HG02798 (cell line): ENCODE measurements at regions not wholly inside any gene's neighbourhood (a gene's known extent, or its start where the extent isn't known, plus 50 kb on each side); places are given as distances from the start of the nearest gene placed in this dataset.
A peak's percentile ranks its signal among the peaks of the same experiment; 100 is the strongest.
"Not testable (repeated sequence)": the region's sequence is repeated elsewhere in the genome, so short reads cannot be mapped to it uniquely, and the experiment has no call there.

Source experiments
- ATAC-seq: cut with Tn5 transposase; IDR thresholded peaks from one replicate; pipeline ENCODE4 v1.9.1; 2021; ENCODE audit warnings: mild to moderate bottlenecking; ENCODE audit not compliant: unreplicated experiment, poor library complexity

DNA sequence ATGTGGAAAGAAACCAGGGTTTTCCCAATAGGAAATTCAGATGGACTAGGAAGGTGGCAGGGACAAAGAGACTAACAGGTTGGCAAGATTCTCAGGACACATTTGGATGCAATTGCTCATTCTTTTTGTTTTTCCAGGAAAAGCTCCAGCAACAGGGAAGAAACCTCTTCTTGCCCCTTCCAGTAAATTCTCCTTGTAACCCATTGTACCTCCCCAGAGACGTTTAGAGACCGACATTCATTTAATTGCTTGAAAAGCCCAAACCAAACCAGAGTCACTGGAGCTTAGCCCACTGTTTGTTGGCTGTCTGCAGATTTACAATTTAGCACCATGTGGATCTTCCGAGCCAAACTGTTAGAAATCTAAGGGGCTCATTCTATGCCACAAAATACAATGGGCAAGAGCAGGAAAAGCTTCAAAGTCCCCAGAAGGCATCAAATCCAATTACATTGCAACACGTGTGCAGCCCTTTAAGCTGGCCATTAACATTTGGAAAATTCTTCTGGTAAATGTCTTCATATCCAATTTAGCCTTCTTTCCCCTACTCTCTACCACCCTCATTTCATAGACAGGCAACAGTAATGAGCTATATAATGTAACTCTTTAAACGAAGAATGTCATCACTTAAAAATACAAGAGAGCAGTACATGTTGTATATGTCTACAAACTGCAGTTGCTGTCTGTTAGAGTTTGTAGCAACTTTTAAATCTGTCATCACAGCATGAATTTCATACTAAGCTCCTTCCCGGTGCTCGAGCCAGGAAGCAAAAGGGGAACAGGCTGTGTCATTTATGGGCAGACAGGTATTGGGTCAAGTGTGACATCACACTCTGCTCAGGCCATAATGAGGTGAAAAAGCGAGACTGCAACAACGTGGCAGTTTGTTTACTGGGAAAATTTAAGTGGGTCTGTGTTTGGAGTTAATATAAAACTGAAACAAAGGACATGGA is 235.6 kb upstream of the HNRNPA3 start:
- ATAC-seq: no peak

DNA sequence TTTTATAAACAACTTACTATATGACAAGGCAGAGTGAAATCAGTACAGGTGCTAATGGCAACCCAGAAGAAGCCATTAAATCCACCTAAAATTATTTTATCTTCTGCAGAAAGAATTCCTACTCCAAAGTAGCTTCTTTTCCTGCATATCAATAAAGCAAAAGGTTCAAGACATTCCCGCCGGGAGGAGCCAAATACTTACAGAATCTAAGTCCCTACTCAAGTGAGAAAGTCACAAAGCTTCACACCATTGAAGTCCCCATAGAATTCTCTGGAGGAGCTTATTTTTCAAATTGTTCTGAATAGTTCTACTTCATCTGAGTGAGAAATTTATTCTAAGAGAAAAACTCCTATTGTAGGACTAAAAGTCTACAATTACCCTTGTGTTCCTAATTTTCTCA is 233.7 kb upstream of the HNRNPA3 start:
- ATAC-seq: no peak

DNA sequence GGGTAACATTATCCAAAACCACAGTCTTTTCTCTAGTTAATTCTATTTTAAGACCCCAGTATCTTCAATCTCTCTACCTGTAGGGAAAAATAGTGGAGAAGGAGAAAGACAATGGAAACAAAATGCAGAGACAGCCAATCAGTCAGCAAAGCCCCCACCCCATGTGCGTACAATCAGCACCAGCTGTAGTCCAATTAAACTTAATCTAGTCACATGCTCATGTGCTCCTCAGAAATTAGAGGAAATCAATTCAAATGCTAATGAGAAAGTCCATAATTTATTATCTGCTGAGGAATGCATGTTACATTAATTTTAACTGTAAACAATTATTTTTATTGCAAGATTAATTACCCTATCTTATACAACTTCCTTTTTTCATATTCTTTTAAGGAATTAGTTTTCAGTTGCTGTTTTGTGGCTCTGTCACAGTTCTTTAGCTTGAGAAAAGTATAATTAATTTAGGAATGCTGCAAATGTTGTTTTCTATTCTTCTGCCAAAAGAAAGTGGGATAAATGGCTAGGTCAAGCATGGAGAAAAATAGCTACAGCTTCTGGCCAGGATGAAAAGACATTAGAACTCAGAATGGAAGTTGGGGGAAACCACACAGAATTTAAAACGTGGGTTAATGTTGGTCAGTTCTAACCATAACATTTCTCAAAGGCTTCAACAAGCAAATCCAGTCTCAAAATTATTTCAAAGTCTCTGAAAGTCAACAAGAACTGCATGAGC is 232.4 kb upstream of the HNRNPA3 start:
- no peak for ATAC-seq

DNA sequence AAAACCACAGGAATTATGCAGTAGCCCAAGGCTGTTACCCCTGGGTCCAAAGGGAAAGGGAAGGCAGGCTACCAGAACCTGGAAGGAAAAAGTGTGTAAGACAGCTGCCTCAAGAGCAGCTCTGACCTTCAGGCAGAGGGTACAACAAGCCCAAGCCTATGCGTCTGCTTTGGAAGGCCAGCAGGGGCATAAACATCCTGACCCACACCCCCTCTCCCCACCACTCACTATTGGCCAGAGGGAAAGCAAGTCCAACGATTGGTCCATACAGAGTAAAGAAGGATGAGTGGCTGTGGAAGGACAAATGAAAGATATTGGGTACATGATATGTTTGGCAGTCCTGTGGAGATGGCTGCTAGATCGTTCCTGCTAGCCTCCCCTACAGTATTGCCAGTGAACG is 227.6 kb upstream of the HNRNPA3 start:
- no peak for ATAC-seq

DNA sequence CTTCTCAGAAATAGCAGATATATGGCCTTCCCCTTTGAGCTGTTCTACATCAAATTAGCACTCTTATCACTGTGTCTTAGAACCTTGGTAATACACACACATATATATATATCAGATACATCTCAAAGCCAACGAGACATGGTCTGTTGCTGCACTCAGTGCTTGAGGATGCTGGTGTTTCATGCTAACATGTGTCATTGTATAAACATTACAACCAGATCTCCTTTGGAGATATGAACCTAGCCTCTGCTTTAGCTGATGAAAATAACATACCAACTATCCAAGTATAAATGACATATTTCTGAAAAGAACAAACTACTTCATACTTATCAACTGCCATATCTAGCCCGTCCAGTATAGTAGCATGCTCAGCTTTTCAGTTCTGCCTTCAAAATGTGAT is 226.7 kb upstream of the HNRNPA3 start:
- ATAC-seq: no peak

DNA sequence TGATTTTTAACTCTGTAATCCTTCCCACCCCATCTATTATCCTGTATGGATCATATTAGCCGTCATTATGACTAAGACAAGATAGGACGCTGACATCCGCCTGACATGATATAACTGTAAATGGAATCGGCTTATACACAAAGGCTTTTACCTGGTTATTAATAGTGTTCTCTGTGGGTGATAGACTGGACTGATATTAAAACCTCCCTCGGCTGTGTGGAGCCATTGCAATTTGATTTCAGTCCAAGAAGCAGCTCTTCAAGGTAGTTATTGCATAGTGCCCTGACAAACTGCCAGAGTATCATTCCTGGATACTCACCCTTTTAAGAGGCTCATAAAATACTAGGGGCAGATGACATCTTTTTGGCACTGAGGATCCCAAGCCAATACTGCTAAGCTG is 226.1 kb upstream of the HNRNPA3 start:
- ATAC-seq: no peak

DNA sequence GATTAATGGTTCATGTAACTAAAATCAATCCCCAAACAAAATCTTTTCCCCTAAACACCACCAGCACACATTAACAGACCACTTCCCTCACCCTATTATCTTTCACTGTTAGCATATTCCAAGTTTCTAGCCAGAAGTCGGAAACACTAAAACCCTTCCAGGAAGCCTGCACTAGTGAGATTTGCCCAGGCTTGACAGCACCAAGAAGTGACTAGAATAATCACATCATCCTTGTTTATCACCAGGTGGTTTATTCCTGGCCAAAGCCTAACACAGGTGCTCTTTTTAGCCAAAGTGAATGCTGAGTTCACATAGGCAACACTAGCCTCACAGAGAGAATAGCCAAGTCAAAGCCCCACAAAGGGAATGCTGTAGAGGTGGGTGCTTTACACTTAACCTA is 221.2 kb upstream of the HNRNPA3 start:
- no peak for ATAC-seq

DNA sequence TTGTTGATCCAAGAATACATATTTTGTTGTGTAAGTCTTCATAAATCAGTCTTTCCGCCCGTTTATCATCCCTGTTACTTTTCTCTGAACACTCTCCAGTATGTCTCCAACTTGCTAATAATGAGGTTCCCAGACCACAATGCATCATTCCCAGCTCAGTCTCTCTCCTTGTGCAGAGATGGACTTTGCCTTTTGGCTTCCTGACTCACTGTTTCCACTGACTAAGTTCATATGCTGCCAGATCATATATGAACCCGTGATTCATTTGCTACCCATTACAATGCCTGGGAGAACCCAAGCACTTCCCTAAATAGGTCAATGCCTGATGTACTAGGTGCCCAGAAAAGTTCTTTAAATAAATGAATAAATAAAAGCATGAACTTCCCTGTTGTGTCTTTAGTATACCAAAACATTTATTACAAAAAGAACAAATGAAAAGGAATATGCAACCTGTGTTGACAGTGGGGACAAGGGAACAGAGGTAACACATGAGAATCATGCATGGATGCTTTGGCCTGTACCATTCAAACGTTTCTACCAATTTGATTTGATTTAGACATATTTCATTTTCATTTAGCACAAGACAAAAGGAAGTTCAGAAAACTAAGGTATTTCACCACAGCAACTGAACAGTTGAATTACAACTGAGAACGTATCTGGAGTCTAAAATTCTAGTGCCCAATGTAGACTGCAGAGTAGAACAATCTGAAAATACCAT is 215.4 kb upstream of the HNRNPA3 start:
- peak; percentile 63 for ATAC-seq

DNA sequence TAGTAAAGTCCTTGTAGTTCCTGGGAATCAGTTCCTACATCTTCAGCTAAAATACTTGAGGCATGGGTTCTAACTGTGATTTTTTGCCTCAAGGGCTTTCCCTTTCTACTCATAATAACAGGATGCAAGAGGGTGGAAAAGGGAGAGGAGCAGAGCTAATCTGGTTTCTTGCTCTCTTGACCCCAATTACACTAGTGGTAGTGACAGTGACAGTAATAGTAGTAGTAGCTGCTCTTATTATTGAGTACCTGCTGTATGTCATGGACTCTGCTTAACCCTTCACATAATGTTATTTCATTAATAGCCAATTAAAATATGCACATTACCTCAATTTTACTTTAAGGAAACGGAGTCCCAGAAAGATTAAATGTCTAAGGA is 214.8 kb upstream of the HNRNPA3 start:
- peak; percentile 20 for ATAC-seq

DNA sequence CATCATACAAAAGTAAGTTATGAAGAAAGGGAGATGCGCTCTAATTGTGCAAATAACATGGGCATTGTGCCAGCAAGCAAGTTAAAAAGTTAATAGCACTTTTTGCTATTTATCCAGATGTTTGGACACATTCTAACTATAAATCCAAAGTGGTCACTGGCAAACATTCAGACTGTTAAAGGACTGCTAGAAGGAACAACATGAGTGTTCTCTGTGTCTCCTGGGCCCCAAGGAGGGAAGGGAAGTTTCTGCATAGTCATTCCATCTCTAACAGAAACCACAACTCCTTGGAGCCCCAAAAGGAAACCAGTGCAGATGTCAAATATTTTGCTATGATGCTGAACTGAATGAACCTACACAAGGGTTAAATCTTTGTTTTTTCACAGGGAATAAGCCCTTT is 213.3 kb upstream of the HNRNPA3 start:
- peak; percentile 59 for ATAC-seq

DNA sequence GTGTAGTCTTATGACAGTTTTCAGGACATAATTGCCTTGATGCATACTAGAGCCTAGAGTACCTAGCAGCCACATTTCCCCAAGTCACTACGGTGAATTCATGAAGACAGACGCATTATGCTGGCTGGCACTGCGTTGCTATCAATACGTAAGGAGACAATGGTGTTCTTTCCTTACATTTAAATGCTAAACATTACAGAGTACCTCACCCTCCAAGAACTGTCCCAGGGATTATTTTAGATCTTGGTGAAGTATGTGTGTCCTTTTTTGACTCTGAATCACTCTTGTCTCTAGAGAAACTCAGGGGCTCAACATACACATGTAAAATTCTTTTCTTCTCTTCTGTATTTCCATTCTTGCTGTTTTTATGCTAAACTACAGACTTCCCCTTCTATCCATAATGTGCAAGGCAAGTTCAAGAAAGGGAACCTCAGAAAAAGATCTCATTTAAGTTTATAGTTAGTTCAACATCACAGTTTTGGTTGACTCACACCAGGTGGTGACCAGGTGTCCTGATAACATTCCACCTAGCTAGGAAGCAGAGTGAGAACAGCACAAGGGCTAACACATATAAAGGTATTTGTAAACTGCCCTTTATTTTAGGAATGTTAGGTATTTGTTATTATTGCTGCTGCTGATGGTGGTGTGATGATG is 212.4 kb upstream of the HNRNPA3 start:
- ATAC-seq: no peak

DNA sequence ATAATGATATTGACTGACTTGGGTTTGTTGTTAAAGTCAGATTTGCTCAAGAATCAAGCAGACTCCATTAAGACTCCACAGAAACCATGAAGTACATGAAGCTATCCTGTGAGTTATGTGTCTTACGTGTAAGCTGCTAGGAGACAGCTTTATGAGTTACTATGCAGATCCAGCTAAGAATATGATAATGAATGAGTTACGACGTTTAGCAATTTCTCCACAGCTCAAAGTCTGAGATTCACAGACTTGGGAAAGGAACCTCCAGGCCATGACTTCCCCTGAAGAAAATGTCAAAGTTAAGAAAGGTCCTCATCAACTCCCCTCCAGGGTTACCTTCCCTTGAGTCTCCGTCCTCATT is 211.9 kb upstream of the HNRNPA3 start:
- ATAC-seq: no peak

DNA sequence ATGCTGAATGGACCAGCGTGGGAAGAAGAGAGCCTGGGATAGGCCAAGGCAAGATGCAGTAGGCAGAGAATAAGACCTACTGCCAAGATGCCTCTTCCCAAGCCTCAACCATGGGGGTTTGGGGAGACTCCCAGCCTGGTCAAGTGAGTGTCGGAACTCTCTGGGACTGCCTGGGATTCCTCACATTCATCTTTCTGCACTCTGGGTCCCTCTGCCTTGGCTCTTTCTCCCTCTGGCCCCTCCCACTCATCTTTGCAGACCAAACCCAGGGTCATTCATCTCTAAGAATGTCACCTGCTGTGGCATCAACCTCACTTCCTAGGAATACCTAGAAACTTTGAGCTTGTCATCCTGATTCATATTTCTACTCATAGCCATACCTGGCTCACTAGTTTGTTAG is 211.3 kb upstream of the HNRNPA3 start:
- ATAC-seq: no peak

DNA sequence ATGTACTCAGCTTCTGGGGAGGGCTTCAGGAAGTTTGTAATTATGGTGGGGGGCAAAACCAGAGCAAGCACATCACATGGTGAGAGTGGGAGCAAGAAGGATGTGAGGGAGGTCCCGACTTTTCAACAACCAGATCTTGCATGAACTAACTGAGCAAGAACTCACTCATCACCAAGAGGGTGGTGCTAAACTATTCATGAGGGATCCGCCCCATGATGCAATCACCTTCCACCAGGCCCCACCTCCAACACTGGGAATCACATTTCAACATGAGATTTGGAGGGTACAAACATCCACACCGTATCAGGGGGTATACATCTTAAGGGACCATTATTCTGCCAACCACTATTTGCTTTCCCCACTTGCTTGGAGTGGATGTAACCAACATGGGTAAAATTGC is 209.6 kb upstream of the HNRNPA3 start:
- ATAC-seq: no peak

DNA sequence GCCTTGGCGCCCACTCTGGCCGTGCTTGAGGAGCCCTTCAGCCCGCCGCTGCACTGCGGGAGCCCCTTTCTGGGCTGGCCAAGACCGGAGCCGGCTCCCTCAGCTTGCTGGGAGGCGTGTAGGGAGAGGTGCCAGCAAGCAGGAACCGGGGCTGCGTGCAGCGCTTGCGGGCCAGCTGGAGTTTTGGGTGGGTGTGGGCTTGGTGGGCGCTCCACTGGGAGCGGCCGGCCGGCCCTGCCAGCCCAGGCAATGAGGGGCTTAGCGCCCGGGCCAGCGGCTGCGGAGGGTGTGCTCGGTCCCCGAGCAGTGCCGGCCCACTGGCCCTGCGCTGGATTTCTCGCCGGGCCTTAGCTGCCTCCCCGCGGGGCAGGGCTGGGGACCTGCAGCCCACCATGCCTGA is 204.9 kb upstream of the HNRNPA3 start:
- ATAC-seq: not testable (repeated sequence)

DNA sequence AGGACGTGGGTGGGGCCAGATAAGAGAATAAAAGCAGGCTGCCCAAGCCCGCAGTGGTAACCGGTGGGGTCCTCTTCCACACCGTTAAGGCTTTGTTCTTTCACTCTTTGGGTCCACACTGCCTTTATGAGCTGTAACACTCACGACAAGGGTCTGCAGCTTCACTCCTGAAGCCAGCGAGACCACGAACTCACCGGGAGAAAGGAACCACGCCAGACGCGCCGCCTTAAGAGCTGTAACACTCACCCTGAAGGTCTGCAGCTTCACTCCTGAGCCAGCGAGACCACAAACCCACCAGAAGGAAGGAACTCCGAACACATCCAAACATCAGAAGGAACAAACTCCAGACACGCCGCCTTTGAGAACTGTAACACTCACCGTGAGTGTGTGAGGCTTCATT is 203.9 kb upstream of the HNRNPA3 start:
- ATAC-seq: not testable (repeated sequence)

DNA sequence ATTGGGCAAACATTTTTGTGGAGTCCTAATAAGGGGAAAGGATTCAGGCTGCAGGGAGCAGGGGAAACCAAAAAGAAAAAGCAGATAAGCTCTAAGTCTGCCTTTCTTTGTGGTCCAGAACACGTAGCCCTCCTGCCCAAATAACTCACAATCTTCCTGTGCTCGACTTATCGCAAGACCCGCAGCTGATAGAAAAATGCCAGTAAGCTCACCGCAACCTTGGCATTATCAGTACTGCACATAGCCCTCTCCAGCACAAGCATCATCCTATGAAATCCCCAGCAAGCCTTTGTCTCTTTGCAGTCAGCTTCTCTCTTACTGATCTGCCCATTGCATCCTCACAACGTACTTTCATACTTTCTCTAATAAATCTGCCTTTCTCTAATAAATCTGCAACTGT is 202.4 kb upstream of the HNRNPA3 start:
- ATAC-seq: no peak

DNA sequence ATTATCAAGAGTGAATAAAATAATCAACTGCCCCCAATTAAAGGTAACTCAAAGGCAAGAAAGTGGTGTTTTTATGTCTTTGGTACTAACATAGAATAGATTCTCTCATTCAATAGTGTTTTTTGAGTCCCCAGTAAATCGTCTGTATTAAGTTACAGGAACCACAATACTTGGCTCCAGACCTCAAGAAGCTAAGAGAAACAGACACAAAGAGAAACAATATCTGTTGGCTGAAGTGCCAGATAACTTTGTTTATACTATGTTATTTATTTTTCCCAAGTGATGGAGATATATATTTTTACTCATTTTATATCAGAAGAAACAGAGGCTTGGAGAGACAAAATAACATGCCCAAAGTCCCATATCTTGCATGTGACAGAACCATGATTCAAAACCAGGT is 201.7 kb upstream of the HNRNPA3 start:
- ATAC-seq: no peak

DNA sequence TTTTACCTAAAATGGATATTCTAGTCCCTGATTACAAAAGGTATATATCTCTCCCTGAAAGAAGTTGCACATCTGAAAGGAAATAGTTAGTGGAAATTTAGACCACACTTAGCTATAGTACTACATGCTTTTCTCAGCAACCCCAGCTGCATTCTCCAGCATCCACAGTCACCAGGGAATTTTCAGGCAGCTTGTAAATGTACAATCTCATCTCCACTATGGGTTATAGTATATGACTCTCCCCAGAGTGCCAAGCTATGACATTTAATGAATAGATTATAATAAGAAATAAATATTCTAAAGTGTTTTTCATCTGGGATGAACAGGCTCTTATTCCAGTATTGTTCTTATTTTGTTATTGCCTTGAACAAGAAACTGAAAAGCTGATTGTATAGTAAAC is 197.6 kb upstream of the HNRNPA3 start:
- ATAC-seq: no peak

DNA sequence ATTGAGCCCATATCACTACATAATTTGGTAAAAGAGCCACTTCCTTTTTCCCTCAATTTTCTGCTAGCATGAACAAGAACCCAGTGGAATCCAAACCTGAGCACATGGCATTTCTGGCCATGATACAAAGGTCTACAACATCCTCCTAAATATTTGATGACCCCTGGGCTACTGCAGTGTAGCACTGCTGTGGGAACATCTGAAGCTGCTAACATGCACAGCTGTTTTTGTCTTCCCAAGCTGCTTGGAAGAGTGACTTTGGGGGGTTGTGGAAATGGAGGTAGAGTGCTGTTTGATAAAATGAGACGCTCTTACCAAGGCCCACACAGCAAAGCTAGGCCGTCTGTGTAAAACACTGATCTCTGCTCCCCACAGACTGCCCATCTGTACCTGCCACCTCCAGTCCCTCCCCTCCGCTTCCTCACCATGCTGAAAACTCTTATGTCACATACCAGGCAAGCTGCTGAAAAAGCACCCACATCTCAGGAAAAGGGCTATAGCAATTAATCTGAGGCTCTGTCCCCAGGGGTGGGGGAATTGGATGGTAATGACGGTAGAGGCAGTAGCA is 197.2 kb upstream of the HNRNPA3 start:
- ATAC-seq: no peak
